HUDEP-2 (cell line): ENCODE measurements at regions not wholly inside any gene's neighbourhood (a gene's known extent, or its start where the extent isn't known, plus 50 kb on each side); places are given as distances from the start of the nearest gene placed in this dataset.
"Not testable (repeated sequence)": the region's sequence is repeated elsewhere in the genome, so short reads cannot be mapped to it uniquely, and the experiment has no call there.

Source experiments
- DNase-seq, 76 experiments: peaks; one replicate each; lab custom pipeline; 2025; ENCODE audit not compliant: unreplicated experiment in 76 of 76; lab: John Stamatoyannopoulos, UW

- no peak for DNase-seq
Observed at GRCh38 chr17:27200476-27200875, 93.4 kb upstream of the WSB1 start.

DNA sequence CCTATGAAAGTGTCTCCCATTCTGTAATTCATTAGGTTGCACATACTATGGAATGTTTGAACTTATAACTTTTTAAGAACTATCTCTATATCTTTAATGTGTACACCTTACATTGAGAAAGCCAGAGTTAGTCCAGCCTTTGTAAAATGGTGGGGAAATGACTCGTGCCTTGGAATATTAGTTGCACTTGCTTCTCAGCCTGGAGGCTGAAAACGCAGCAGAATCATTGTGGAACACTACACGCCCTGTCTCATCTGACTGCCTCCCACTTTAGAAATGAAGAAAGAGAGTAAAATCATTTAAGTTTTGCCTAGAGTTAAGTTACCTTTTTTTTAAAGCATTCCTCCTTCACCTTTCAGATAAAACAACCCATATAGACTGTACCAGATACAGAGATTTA lies 90.7 kb upstream of the WSB1 start:
- no peak for DNase-seq

- peak in 12 of 76 experiments; percentile 1 to 31 (median 8) for DNase-seq
Observed at GRCh38 chr17:27206447-27206846, 87.5 kb upstream of the WSB1 start.

GRCh38 chr17:27207073-27207513 lies 86.8 kb upstream of the WSB1 start:
- no peak for DNase-seq

- not testable (repeated sequence) for DNase-seq
Observed at GRCh38 chr17:27208370-27208769, 85.5 kb upstream of the WSB1 start.

DNA sequence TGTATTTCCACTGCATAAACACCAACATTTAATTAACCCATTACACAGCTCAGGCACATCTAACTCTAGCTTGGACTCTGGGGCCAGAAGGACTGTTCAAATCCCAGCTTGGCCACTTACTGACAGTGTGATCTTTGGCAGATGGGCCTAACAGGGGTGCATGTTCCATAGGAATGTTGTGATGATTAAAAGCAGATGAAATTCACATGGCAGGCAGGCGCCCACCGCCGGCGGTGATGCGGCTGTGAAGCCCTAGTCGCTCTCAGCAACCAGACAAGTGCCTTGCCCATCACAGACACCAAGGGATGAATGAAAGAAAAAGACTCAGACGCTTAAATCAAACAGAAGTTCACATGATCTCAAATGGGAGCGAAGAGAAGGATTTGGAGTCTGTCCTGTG lies 84.6 kb upstream of the WSB1 start:
- DNase-seq, result no peak

- DNase-seq, result not testable (repeated sequence)
Observed at GRCh38 chr17:27210809-27211208, 83.1 kb upstream of the WSB1 start.

- DNase-seq, result no peak
Observed at GRCh38 chr17:27216836-27217235, 77.1 kb upstream of the WSB1 start.

- no peak for DNase-seq
Observed at GRCh38 chr17:27217631-27218030, 76.3 kb upstream of the WSB1 start.

DNA sequence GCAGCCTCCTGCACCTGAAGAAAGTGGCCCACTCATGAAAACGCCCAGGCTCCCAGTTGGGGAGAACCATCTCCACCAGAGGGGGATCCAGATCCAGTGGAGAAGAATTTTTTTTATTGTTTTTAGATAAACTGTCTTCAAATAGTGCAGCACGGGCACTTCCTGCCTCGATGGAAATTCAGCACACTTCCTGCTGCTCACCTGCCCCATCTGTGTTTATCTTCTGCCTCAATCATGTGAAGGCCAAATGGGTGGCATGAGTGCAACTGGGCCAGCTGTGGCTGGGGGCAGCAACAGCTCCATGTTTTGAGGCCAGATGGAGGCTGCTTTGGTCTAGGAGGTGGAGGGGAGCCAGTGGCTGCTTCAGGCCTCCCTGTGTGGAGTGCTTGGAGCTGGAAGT lies 75.9 kb upstream of the WSB1 start:
- DNase-seq, result no peak

DNA sequence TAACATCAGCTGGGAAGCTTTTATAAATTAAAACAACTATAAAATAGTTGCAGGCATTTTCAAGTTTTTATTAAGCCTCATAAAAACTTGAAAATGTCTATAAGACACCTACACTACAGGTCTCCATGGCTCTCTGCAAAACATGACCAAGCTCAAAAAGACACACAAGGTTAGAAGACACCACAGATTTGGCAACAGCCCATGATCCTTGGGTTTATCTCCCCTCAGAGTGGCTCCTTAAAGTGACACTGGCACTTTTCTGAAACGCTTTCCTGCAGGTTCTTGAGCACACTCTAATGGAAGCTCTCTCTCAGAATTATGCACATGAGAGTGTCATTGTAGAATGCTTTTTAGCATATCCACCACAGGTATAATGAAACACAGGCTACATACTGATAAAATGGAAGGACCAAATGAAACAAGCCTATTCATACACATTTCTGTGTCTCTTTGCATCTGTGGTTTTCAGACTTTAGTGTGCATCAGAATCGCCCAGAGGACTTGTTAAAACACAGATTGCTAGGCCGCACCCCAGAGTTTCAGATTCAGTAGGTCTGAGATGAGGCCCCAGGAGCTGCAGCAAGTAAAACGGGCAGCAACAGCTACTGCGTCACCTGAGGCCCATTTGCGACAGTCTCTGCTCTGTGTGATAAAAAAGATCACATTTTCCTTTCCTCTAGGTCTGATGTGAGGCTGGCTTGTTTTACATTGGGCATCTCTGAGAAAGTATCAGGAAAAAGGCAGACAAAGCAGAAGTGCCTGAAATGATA lies 75.0 kb upstream of the WSB1 start:
- peak in 11 of 76 experiments; percentile 2 to 33 (median 13) for DNase-seq

GRCh38 chr17:27222515-27222914 lies 71.4 kb upstream of the WSB1 start:
- no peak for DNase-seq

DNA sequence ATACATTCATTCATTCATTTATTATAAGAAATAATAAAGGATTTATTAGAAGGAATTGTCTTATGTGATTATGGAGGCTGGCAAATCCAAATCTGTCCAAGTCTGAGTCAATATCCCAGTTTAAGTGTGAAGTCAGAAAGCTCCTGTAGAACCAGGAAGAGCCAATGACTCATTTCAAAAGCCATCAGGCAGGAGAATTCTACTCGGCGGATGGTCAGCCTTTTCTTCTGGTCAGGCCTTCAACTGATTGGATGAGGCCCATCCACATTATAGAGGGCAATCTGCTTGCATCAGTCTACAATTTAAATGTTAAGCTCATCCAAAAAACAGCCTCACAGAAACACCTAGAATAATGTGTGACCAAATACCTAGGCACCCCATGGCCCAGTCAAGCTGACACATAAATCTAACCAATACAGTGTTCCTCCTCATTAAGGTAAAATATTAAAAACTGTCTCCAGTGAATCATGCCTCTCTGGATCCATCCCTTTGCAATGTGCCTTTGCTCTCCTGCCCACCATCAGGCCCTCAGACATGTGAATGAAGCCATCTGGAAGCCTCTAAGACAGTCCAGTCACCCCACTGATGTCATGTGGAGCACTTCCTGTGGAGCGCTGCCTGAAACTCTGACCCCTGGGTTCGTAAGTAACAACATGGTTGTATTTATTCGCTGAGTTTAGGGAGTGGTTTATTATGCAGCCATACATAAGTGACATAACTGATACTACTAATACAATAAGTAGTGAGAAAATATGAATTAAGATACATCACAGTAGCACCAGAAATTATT lies 69.2 kb upstream of the WSB1 start:
- no peak for DNase-seq

DNA sequence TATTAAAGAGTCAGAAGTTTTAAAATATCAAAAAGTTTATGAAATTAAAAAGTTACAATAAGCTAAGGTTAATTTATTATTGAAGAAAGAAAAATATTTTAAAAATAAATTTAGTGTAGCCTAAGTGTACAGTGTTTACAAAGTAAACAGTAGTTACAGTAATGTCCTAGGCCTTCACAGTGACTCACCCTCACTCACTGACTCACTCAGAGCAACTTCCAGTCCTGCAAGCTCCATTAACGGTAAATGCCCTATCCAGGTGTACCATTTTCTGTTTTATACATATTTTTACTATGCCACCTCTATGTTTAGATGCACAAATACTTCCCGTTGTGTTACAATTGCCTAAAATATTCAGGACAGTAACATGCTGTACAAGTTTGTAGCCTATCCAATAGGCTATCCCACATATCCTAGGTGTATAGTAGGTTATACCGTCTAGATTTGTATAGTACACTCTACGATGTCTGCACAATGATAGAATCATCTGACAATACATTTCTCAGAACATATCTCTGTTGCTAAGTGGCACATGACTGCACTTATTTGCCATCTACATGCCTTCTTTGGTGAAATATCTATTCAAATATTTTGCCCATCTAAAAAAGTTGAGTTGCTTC lies 67.2 kb upstream of the WSB1 start:
- no peak for DNase-seq

DNA sequence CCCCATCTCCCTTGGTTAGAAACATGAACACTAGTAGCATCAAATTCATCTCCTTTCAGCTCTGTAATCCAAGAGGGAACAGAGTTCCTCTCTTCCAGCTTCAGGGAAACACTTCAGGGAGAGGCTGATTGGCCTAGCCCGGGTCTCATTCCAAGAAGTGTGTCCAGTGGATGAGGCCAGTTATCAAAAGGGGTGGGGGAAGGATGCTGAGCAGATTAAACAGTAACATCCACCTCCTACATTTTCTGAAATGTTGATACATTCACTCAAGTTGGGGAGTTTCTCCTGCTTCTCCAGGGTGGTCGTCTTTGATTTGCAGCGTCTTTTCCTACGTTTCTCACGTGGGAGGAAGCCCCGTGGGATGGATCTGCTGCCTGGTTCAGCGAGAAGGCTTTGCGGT lies 62.9 kb upstream of the WSB1 start:
- DNase-seq, result no peak

DNA sequence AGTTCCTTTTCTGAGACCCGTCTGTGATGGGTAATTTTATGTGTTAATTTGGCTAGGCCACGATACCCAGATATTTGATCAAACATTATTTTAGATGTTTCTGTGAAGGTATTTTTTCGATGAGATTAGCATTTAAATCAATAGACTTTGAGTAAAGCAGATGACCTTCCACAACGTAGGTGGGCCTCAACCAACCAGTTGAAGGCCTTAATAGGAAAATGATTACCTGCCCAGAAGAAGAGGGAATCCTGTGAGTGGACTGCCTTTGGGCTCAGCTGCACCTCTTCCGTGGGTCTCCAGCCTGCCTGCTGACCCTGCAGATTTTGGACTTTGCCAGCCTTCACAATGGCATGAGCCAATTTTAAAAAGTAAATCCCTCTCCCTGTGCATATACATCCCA lies 61.6 kb upstream of the WSB1 start:
- no peak for DNase-seq

DNA sequence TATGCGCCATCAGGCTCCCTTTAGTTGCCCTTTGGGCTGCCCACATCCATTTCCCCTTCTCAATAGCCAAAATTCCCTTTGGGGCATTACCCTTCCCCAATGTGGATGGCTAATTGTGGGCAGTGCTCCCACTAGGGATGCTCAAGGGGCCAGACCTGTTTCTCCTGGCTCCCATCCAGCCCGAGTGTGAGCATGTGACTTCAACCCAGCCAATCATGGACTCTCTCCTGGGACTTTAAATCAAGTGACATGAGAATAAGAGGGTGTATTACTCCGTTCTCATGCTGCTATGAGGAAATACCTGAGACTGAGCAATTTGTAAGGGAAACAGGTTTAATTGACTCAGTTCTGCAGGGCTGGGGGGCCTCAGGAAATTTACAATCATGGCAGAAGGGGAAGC lies 60.9 kb upstream of the WSB1 start:
- no peak for DNase-seq

DNA sequence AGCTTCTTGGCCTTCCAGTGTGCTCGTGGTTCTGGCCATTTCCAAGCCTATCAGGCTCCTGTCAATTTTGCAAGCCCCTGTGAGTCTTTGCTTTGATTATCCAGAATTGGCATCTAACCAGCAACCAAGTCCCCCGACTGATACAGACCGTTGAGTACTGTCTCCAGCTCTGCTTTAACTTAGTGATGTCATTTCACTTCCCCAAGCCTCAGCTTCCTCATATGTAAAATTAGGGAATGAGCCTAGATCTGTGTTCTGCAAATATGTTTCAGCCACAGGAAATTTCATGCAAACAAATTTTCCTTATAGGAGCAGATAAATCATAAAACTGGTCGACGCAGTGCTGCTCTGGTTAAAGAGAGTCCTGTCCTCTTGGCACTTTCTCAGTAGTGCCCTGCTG lies 60.1 kb upstream of the WSB1 start:
- DNase-seq, result no peak

DNA sequence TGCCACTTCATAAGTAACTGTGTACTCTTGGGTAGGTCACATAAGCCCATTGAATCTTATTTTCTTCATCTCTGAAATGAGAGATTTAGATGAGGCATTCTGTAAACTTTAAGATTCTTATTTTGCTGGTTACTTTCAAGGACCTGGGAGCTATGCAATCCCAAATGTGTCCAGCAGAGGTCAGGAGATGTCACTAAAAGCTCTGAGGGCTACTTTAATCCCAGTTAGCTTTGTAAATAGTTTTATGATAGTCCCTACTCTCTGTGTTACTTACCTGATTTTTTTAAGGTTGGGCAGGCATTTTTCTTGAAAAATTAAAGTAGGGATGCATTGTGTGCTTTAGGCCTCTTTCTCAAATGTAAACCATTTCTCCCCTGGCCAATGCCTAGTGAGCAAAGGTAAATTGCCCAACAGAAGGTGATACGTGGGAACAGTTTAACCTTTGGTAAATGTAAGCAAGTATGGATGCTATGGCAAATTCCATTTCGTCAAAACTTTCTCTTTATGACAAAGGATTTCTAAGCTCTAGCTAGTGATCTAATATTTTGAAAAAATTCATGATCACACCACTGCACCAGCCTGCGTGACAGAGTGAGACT lies 57.1 kb upstream of the WSB1 start:
- peak in 52 of 76 experiments; percentile 7 to 65 (median 38) for DNase-seq

- DNase-seq, result no peak
Observed at GRCh38 chr17:27237890-27238289, 56.0 kb upstream of the WSB1 start.

GRCh38 chr17:27239046-27239445 lies 54.9 kb upstream of the WSB1 start:
- no peak for DNase-seq
